ENCODE measurements at regions not wholly inside any gene's neighbourhood (a gene's known extent, or its start where the extent isn't known, plus 50 kb on each side); places are given as distances from the start of the nearest gene placed in this dataset.

DNA sequence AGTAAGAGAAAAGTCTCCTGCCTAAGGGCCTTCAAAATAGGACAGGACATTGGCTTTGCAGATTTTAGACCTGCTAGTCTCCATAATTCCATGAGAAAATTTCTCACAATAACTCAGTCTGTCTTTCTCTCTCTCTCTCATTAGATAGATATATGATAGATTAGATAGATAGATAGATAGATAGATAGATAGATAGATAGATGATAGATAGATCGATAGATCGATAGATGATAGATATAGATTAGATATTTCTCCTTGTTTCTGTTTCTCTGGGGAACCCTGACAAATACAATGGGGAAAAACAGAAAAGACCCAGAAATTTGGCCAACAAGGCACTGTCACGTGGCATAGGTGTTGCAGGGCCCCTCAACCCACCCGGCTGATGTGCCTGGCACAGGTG lies 84.4 kb upstream of the ALDH1B1 start:
- intact Hi-C loops (cut with micrococcal nuclease; ENCODE audit: unreplicated experiment) (no loop called here), in situ Hi-C loops (cut with HindIII; ENCODE audit: extremely low pct_ligation_motif_present, low pct_unique_long_range_greater_than_20kb) (no loop called here)
- ChIA-PET POLR2A (no interaction called here), CTCF (ENCODE audit: low intra/inter-chr PET ratio, low total read pairs) (no interaction called here)
- H3K9me3 ChIP-seq (ENCODE audit: low read length): no peaks in the 10 kb centered on the region
- H3K36me3 ChIP-seq (replicated peaks in 1 of 2; ENCODE audit: control insufficient read depth in 1 of 2, insufficient read depth in 2 of 2, low read length in 2 of 2): no peaks in the 10 kb centered on the region
- H3K27me3 ChIP-seq (ENCODE audit: control insufficient read depth in 1 of 2, insufficient read depth in 2 of 2, low read length in 2 of 2): peaks cover 0 to 24% of the 10 kb centered on the region in 2 experiments; a peak in 2 of 5 replicates
- ATAC-seq (no peak), FAIRE-seq (no peak), DNase-seq (ENCODE audit: low spot score) (no peak)
- peaks cover 23% of the 10 kb centered on the region for H3K4me1 ChIP-seq (ENCODE audit: insufficient read depth, low read length)
- H3K9ac ChIP-seq (ENCODE audit: insufficient read depth, low read depth, low read length): no peak overlapping the region
- BruUV-seq (replicated peaks): no TSS peak
- 1% methylated on average over 4 of the region's 4 CpGs for WGBS (ENCODE audit: low lambda C conversion rate)
- H3K79me2 ChIP-seq (ENCODE audit: insufficient read depth, low read length): no peaks in the 10 kb centered on the region
- no peak overlapping the region for H3K4me3 ChIP-seq (replicated peaks in 1 of 3; ENCODE audit: insufficient read depth in 1 of 3, low read depth in 2 of 3, low read length in 3 of 3)
- H3K4me2 ChIP-seq (ENCODE audit: low read depth, low read length): no peak overlapping the region
- TF ChIP-seq ZNF776 (CRISPR knock-in tag; IDR thresholded peaks at IDR 0.05) (no peak), KDM5A (IDR thresholded peaks at IDR 0.05; ENCODE audit: borderline replicate concordance, low read length) (no peak), ISX (CRISPR knock-in tag; conservative IDR thresholded peaks at IDR 0.05) (no peak), FOXO1 (CRISPR knock-in tag; IDR thresholded peaks at IDR 0.05) (no peak), ZC3H4 (CRISPR knock-in tag; IDR thresholded peaks at IDR 0.05; ENCODE audit: borderline replicate concordance) (no peak), ZNF577 (CRISPR knock-in tag; IDR thresholded peaks at IDR 0.05; ENCODE audit: borderline replicate concordance, low read depth) (no peak), NRL (CRISPR knock-in tag; IDR thresholded peaks at IDR 0.05; ENCODE audit: borderline replicate concordance) (no peak), ZNF350 (CRISPR knock-in tag; IDR thresholded peaks at IDR 0.05; ENCODE audit: borderline replicate concordance, low read depth) (no peak), ZNF230 (CRISPR knock-in tag; IDR thresholded peaks at IDR 0.05) (no peak), ATF7-NPFF (CRISPR knock-in tag; IDR thresholded peaks at IDR 0.05; ENCODE audit: low read depth) (no peak)
- H3K27ac ChIP-seq (ENCODE audit: extremely low read length, insufficient read depth, low read length): no peak overlapping the region
- no peak overlapping the region for H2AFZ ChIP-seq (ENCODE audit: low read length)
- H4K20me1 ChIP-seq (ENCODE audit: insufficient read depth, low read length): no peaks in the 10 kb centered on the region

GRCh38 chr9:38306899-38307298 lies 85.6 kb upstream of the ALDH1B1 start:
- 75% methylated on average over 3 of the region's 5 CpGs for WGBS (ENCODE audit: low lambda C conversion rate)
- ATAC-seq (no peak), DNase-seq (ENCODE audit: low spot score) (no peak), FAIRE-seq (no peak)
- no peak overlapping the region for H3K9ac ChIP-seq (ENCODE audit: insufficient read depth, low read depth, low read length)
- peaks cover 14% of the 10 kb centered on the region for H3K4me1 ChIP-seq (ENCODE audit: insufficient read depth, low read length)
- H3K4me3 ChIP-seq (replicated peaks in 1 of 3; ENCODE audit: insufficient read depth in 1 of 3, low read depth in 2 of 3, low read length in 3 of 3): no peak overlapping the region
- BruUV-seq (replicated peaks): no TSS peak
- ChIA-PET CTCF (ENCODE audit: low intra/inter-chr PET ratio, low total read pairs) (no interaction called here), POLR2A (no interaction called here)
- TF ChIP-seq PRPF4 (IDR thresholded peaks at IDR 0.05; ENCODE audit: low read depth, low read length, poor library complexity, severe bottlenecking) (no peak), MIER3 (CRISPR knock-in tag; IDR thresholded peaks at IDR 0.05; ENCODE audit: borderline replicate concordance) (no peak), ATF7-NPFF (CRISPR knock-in tag; IDR thresholded peaks at IDR 0.05; ENCODE audit: low read depth) (no peak), MTA1 (CRISPR knock-in tag; IDR thresholded peaks at IDR 0.05; ENCODE audit: borderline replicate concordance) (no peak), ZNF558 (CRISPR knock-in tag; IDR thresholded peaks at IDR 0.05; ENCODE audit: borderline replicate concordance) (no peak), NBN (conservative IDR thresholded peaks at IDR 0.05) (no peak)
- H3K9me3 ChIP-seq (ENCODE audit: low read length): no peaks in the 10 kb centered on the region
- H3K4me2 ChIP-seq (ENCODE audit: low read depth, low read length): no peak overlapping the region
- H3K36me3 ChIP-seq (replicated peaks in 1 of 2; ENCODE audit: control insufficient read depth in 1 of 2, insufficient read depth in 2 of 2, low read length in 2 of 2): no peaks in the 10 kb centered on the region
- no peaks in the 10 kb centered on the region for H4K20me1 ChIP-seq (ENCODE audit: insufficient read depth, low read length)
- H3K27ac ChIP-seq (ENCODE audit: extremely low read length, insufficient read depth, low read length): no peak overlapping the region
- H2AFZ ChIP-seq (ENCODE audit: low read length): no peak overlapping the region
- intact Hi-C loops (cut with micrococcal nuclease; ENCODE audit: unreplicated experiment) (no loop called here), in situ Hi-C loops (cut with HindIII; ENCODE audit: extremely low pct_ligation_motif_present, low pct_unique_long_range_greater_than_20kb) (no loop called here)
- H3K79me2 ChIP-seq (ENCODE audit: insufficient read depth, low read length): no peaks in the 10 kb centered on the region
- H3K27me3 ChIP-seq (ENCODE audit: control insufficient read depth in 1 of 2, insufficient read depth in 2 of 2, low read length in 2 of 2): peaks cover 0 to 18% of the 10 kb centered on the region in 2 experiments; a peak in 2 of 5 replicates
